K562 (cell line): ENCODE measurements at regions not wholly inside any gene's neighbourhood (a gene's known extent, or its start where the extent isn't known, plus 50 kb on each side); places are given as distances from the start of the nearest gene placed in this dataset.

ENCODE experiments used
- ATAC-seq: fragments of 200-7000 bp; cut with Tn5 transposase; 3 replicates; pipeline ENCODE4 v1.9.1; 2020; ENCODE audit warnings: moderate library complexity
- BruUV-seq: library from RNA; stranded (reverse); fragments of 400-500 nt; replicated peaks from 2 replicates; lab custom pipeline; 2021; lab: Mats Ljungman, UMichigan
- CTCF ChIA-PET: fragments of 300-600 bp; formaldehyde crosslinking; extraction: SDS; loops from one replicate; lab custom pipeline; 2021; ENCODE audit warnings: low intra/inter-chr PET ratio; lab: Yijun Ruan, JAX
- POLR2A ChIA-PET: fragments of 300-600, 350-650 bp; sonication (Branson Sonifier 250); formaldehyde crosslinking; extraction: SDS; loops from one replicate; lab custom pipeline; 2021; ENCODE audit warnings: antibody characterized with exemption, inconsistent platforms; lab: Yijun Ruan, JAX
- DNase-seq, 4 experiments: peaks; one replicate each; pipeline versions ENCODE4 v3.0.0 to v3.0.0-alpha.2; 2011 to 2018; ENCODE audit warnings: low spot score in 3 of 4, mixed read lengths in 3 of 4; ENCODE audit errors: extremely low read depth in 1 of 4
- FAIRE-seq: peaks from 2 replicates; lab custom pipeline; 2011; peaks lifted over from hg19 to GRCh38; lab: Jason Lieb, UNC
- H2AFZ ChIP-seq: 2 replicates; pipeline ENCODE4 v1.6.0; 2011; ENCODE audit warnings: low read depth, low read length, control low read depth, inconsistent platforms
- H3K27ac ChIP-seq: fragments of 200-600 bp; 3 replicates; pipeline ENCODE4 v1.8.0; 2011; ENCODE audit warnings: low read depth, mild to moderate bottlenecking, control low read depth, inconsistent platforms, low read length, moderate library complexity, mixed read lengths; ENCODE audit errors: extremely low read depth
- H3K27me3 ChIP-seq, 2 experiments: fragments of 300-600 bp in 1 of 2; 2 replicates in 1 of 2; 3 replicates in 1 of 2; pipeline versions ENCODE4 v1.6.0 to v1.8.0; 2011; ENCODE audit warnings: inconsistent platforms in 2 of 2, low read length in 2 of 2, mild to moderate bottlenecking in 1 of 2, mixed read lengths in 1 of 2, moderate library complexity in 1 of 2; ENCODE audit not compliant: control insufficient read depth in 2 of 2, insufficient read depth in 2 of 2
- H3K36me3 ChIP-seq: fragments of 300-600 bp; 3 replicates; pipeline ENCODE4 v1.8.0; 2011; ENCODE audit warnings: mild to moderate bottlenecking, low read length, inconsistent platforms; ENCODE audit not compliant: control insufficient read depth, insufficient read depth
- H3K4me1 ChIP-seq, 2 experiments: fragments of 200-600 bp in 1 of 2; replicated peaks in 1 of 2; 2 replicates in 1 of 2; 3 replicates in 1 of 2; pipeline versions ENCODE4 v1.5.1 to v1.8.0; 2011; ENCODE audit warnings: inconsistent platforms in 2 of 2, low read length in 2 of 2, mild to moderate bottlenecking in 1 of 2, mixed read lengths in 1 of 2, moderate library complexity in 1 of 2; ENCODE audit not compliant: control insufficient read depth in 2 of 2, insufficient read depth in 2 of 2
- H3K4me2 ChIP-seq: 2 replicates; pipeline ENCODE4 v1.6.1; 2011; ENCODE audit warnings: low read length, control low read depth, inconsistent platforms, mixed read lengths; ENCODE audit not compliant: insufficient read depth
- H3K4me3 ChIP-seq: fragments of 200-600 bp; sonication (generic), shearing (Covaris generic); 2 replicates; pipeline ENCODE4 v1.5.1; 2016; ENCODE audit warnings: control low read depth, inconsistent platforms
- H3K79me2 ChIP-seq: fragments of 200-600 bp; 3 replicates; pipeline ENCODE4 v1.8.0; 2011; ENCODE audit warnings: low read length, inconsistent platforms; ENCODE audit not compliant: control insufficient read depth, insufficient read depth
- H3K9ac ChIP-seq, 2 experiments: 2 replicates each; pipeline versions ENCODE4 v1.6.0 to v1.6.1; 2011; ENCODE audit warnings: low read depth in 2 of 2, low read length in 2 of 2, control low read depth in 1 of 2, inconsistent platforms in 1 of 2, mild to moderate bottlenecking in 1 of 2, mixed read lengths in 1 of 2; ENCODE audit not compliant: insufficient read depth in 1 of 2
- H3K9me1 ChIP-seq: one replicate; pipeline ENCODE4 v1.6.0; 2011; ENCODE audit warnings: inconsistent platforms, mild to moderate bottlenecking, low read length, moderate library complexity; ENCODE audit not compliant: control insufficient read depth, insufficient read depth
- H3K9me3 ChIP-seq: replicated peaks from 2 replicates; pipeline ENCODE4 v1.5.1; 2011; ENCODE audit warnings: low read depth, low read length, inconsistent platforms; ENCODE audit not compliant: control insufficient read depth, insufficient read depth
- H4K20me1 ChIP-seq: replicated peaks from 2 replicates; pipeline ENCODE4 v1.6.1; 2011; ENCODE audit warnings: low read length, inconsistent platforms, mixed read lengths; ENCODE audit not compliant: control insufficient read depth, insufficient read depth
- ATF2 ChIP-seq: sonication (generic); formaldehyde crosslinking; IDR thresholded peaks from 2 replicates; pipeline ENCODE4 v1.8.1; 2022; ENCODE audit warnings: missing genetic modification reagents
- BCL6 ChIP-seq: fragments of 250-450 bp; sonication (Bioruptor Pico); IDR thresholded peaks from 2 replicates; pipeline ENCODE4 v1.4.0; 2020
- BRD9 ChIP-seq: fragments of 450-650 bp; IDR thresholded peaks from 2 replicates; pipeline ENCODE4 v1.6.1; 2018; ENCODE audit warnings: low read depth; ENCODE audit not compliant: partially characterized antibody
- CBX5 ChIP-seq: IDR thresholded peaks from 2 replicates; pipeline ENCODE4 v1.6.1; 2014; ENCODE audit warnings: low read depth, borderline replicate concordance
- GMEB1 ChIP-seq: fragments of 250-450 bp; sonication (Bioruptor Pico); IDR thresholded peaks from 2 replicates; pipeline ENCODE4 v1.4.0; 2020; ENCODE audit warnings: mild to moderate bottlenecking
- HEY1 ChIP-seq: fragments of 250-450 bp; sonication (Bioruptor Pico); IDR thresholded peaks from 2 replicates; pipeline ENCODE4 v1.5.0; 2020; ENCODE audit warnings: mild to moderate bottlenecking, moderate library complexity, borderline replicate concordance
- KLF16 ChIP-seq: IDR thresholded peaks from 2 replicates; pipeline ENCODE4 v1.6.1; 2016; ENCODE audit warnings: antibody characterized with exemption
- MTF1 ChIP-seq: fragments of 250-450 bp; sonication (Bioruptor Pico); IDR thresholded peaks from 2 replicates; pipeline ENCODE4 v1.9.0; 2021; ENCODE audit warnings: moderate library complexity, mild to moderate bottlenecking, inconsistent platforms, borderline replicate concordance
- PRMT5 ChIP-seq: sonication (generic); formaldehyde crosslinking; IDR thresholded peaks from 2 replicates; pipeline ENCODE4 v1.5.0; 2020; ENCODE audit warnings: missing genetic modification reagents
- RFX5 ChIP-seq: IDR thresholded peaks from 2 replicates; pipeline ENCODE4 v1.6.1; 2011; ENCODE audit warnings: low read depth, mild to moderate bottlenecking, improper control_type of control experiment, low read length
- SRSF3 ChIP-seq: fragments of 200-400 bp; formaldehyde crosslinking; IDR thresholded peaks from 2 replicates; pipeline ENCODE4 v1.6.1; 2016; ENCODE audit warnings: mild to moderate bottlenecking, low read length, moderate library complexity; ENCODE audit not compliant: insufficient read depth
- STAT5A ChIP-seq: IDR thresholded peaks from 2 replicates; pipeline ENCODE4 v1.6.1; 2012; ENCODE audit warnings: low read length, inconsistent platforms, borderline replicate concordance
- TBL1XR1 ChIP-seq, 2 experiments: IDR thresholded peaks; 2 replicates each; pipeline ENCODE4 v1.6.1; 2012; ENCODE audit warnings: improper control_type of control experiment in 2 of 2, low read length in 2 of 2, mild to moderate bottlenecking in 1 of 2
- ZNF316 ChIP-seq: fragments of 450-650 bp; IDR thresholded peaks from 2 replicates; pipeline ENCODE4 v1.6.1; 2016
- ZNF518B ChIP-seq: fragments of 250-450 bp; sonication (Bioruptor Pico); IDR thresholded peaks from 2 replicates; pipeline ENCODE4 v1.5.0; 2021; ENCODE audit warnings: mild to moderate bottlenecking, moderate library complexity
- ZNF780A ChIP-seq: fragments of 250-450 bp; sonication (Bioruptor Pico); IDR thresholded peaks from 2 replicates; pipeline ENCODE4 v1.5.0; 2021; ENCODE audit warnings: mild to moderate bottlenecking
- WGBS: fragments of 100-300 bp; shearing (Covaris generic); methylation state at CpG from one replicate; pipeline ENCODE4 v1.1.6; 2016; ENCODE audit warnings: low coverage, mixed read lengths; ENCODE audit not compliant: insufficient coverage; ENCODE audit errors: missing lambda C conversion rate; 5-methylcytosine and 5-hydroxymethylcytosine counted together
- in situ Hi-C: fragments of 300-500 bp; cut with MboI; formaldehyde crosslinking; loops from 4 replicates; pipeline ENCODE4 v1.15.0; 2018; ENCODE audit warnings: inconsistent platforms, mixed read lengths
- intact Hi-C: fragments of 100-400 bp; cut with micrococcal nuclease; formaldehyde crosslinking; loops from 2 replicates; pipeline ENCODE4 v1.14.2; 2022

GRCh38 chr19:29022165-29022564 lies 190.8 kb downstream of the UQCRFS1 start (continued):
- TF ChIP-seq STAT5A (no peak), ZNF316 (no peak)

GRCh38 chr19:29021232-29021916 lies 191.6 kb downstream of the UQCRFS1 start:
- no TSS peak for BruUV-seq
- H3K4me1 ChIP-seq, result no peaks in the 10 kb centered on the region; a peak in 1 of 5 replicates
- H3K9me3 ChIP-seq, result no peaks in the 10 kb centered on the region
- H3K27ac ChIP-seq, result no peak overlapping the region
- ATAC-seq (no peak), DNase-seq (no peak), FAIRE-seq (no peak)
- ChIA-PET CTCF (no interaction called here), POLR2A (interaction anchor here (0.6 to 1.0 kb wide), 2 partner anchors 16 to 65 kb away, joined by 3 read pairs; no protein-coding TSS in a partner anchor)
- H3K4me2 ChIP-seq, result no peak overlapping the region
- intact Hi-C loops, result no loop called here
- whole genome bisulfite sequencing, result under 1% methylated on average over 16 of the region's 16 CpGs
- 0 out of 2 replicates have a peak, but pooled peaks cover 2% of the 10 kb centered on the region for H4K20me1 ChIP-seq
- H3K9me1 ChIP-seq, result no peaks in the 10 kb centered on the region
- no peaks in the 10 kb centered on the region for H3K36me3 ChIP-seq
- no peak overlapping the region for H2AFZ ChIP-seq
- peaks cover 2 to 34% of the 10 kb centered on the region in 2 experiments; a peak in 4 of 5 replicates for H3K27me3 ChIP-seq
- H3K9ac ChIP-seq, result no peak overlapping the region
- H3K79me2 ChIP-seq, result no peaks in the 10 kb centered on the region
- H3K4me3 ChIP-seq, result no peak overlapping the region
- in situ Hi-C loops, result no loop called here
- TF ChIP-seq BCL6 (no peak), RFX5 (no peak), MTF1 (no peak), HEY1 (no peak), KLF16 (no peak), TBL1XR1 (IDR thresholded peaks at IDR 0.05; ENCODE audit: low read length in 2 of 2) (no peak), CBX5 (no peak), ZNF518B (CRISPR knock-in tag) (no peak), STAT5A (no peak), BRD9 (no peak), ZNF780A (no peak), GMEB1 (CRISPR knock-in tag) (no peak), ATF2 (no peak), SRSF3 (no peak), PRMT5 (CRISPR knock-in tag) (no peak)
